ENCODE measurements at regions not wholly inside any gene's neighbourhood (a gene's known extent, or its start where the extent isn't known, plus 50 kb on each side); places are given as distances from the start of the nearest gene placed in this dataset.
A peak's percentile ranks its signal among the peaks of the same experiment; 100 is the strongest.

DNA sequence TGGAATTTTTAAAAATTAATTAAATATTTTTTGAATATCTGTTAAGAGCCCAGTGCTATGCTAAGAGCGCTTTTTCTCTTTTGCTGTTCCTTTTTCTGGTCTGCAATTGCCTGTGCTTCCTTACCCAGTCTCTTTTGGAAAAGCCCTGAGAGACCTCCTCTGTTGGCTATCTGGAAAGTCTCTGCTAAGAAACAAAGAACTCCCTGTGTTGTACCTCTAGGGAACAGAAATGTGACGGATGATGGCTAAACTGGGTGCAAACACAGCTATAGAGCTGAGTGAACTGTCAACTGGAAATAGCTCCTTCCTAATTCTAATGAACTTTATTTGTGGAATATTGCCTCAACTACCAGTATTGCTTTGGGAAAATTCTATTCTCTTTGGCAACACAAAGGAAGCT, 261.6 kb upstream of the NOVA1 start:
- intact Hi-C loops (cut with DNase I): no loop called here
- H3K4me1 ChIP-seq: no peaks in the 10 kb centered on the region
- DNase-seq: no peak

DNA sequence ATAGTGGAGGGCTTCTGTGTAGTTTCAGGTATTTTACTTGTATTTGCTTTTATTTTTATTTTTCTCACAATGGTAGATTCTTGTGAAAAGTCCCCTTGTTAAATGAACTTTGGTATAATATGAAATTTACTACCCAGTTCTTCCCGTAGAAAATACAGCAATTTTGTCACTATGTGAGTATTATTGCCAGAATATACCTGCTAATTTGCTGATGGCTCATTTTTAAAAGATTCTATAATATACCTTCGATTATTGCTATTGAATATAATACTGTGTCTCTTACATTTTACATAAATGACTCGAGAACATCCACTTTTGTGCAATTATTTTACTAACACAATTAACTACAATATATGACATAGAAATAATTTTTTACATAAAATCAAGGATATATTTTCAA, 262.3 kb upstream of the NOVA1 start:
- Histone ChIP-seq H3K27ac (no peak overlapping the region), H3K4me1 (no peaks in the 10 kb centered on the region), H3K27me3 (no peaks in the 10 kb centered on the region), H3K9me3 (no peaks in the 10 kb centered on the region), H3K4me3 (no peak overlapping the region), H3K36me3 (no peaks in the 10 kb centered on the region)
- intact Hi-C loops (cut with DNase I): no loop called here
- ATAC-seq (no peak), DNase-seq (no peak)
- TF ChIP-seq, protein P1, sequence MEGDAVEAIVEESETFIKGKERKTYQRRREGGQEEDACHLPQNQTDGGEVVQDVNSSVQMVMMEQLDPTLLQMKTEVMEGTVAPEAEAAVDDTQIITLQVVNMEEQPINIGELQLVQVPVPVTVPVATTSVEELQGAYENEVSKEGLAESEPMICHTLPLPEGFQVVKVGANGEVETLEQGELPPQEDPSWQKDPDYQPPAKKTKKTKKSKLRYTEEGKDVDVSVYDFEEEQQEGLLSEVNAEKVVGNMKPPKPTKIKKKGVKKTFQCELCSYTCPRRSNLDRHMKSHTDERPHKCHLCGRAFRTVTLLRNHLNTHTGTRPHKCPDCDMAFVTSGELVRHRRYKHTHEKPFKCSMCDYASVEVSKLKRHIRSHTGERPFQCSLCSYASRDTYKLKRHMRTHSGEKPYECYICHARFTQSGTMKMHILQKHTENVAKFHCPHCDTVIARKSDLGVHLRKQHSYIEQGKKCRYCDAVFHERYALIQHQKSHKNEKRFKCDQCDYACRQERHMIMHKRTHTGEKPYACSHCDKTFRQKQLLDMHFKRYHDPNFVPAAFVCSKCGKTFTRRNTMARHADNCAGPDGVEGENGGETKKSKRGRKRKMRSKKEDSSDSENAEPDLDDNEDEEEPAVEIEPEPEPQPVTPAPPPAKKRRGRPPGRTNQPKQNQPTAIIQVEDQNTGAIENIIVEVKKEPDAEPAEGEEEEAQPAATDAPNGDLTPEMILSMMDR (IDR thresholded peaks at IDR 0.05): no peak

More for the DNA sequence above, 261.6 kb upstream of the NOVA1 start:
- Histone ChIP-seq H3K27me3 (no peaks in the 10 kb centered on the region), H3K4me3 (no peak overlapping the region), H3K9me3 (no peaks in the 10 kb centered on the region), H3K36me3 (no peaks in the 10 kb centered on the region), H3K27ac (no peak overlapping the region)
- ATAC-seq: no peak
- TF ChIP-seq, protein P1 (IDR thresholded peaks at IDR 0.05): no peak

DNA sequence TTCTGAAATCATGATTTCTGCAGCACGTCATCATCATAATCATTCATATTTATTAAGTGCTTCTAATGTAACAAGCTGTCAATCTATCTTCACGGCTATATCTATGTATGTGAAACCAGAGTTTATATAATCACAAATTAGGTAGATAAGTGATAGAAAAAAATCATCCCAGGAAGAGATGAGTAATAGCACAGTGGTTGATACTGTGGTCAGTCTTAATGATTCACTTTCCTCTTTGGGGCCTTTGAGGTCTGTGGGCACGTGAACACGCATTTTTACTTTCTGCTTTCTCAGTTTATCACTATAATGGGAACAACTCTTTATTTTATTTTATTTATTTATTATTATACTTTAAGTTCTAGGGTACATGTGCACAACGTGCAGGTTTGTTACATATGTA, 265.9 kb upstream of the NOVA1 start:
- no peak for DNase-seq
- H3K36me3 ChIP-seq: no peaks in the 10 kb centered on the region
- ATAC-seq: no peak
- H3K27me3 ChIP-seq: no peaks in the 10 kb centered on the region
- no peaks in the 10 kb centered on the region for H3K9me3 ChIP-seq
- no peak overlapping the region for H3K4me3 ChIP-seq
- intact Hi-C loops (cut with DNase I): no loop called here
- TF ChIP-seq, protein P1 (IDR thresholded peaks at IDR 0.05): no peak
- H3K27ac ChIP-seq: no peak overlapping the region
- H3K4me1 ChIP-seq: no peaks in the 10 kb centered on the region

DNA sequence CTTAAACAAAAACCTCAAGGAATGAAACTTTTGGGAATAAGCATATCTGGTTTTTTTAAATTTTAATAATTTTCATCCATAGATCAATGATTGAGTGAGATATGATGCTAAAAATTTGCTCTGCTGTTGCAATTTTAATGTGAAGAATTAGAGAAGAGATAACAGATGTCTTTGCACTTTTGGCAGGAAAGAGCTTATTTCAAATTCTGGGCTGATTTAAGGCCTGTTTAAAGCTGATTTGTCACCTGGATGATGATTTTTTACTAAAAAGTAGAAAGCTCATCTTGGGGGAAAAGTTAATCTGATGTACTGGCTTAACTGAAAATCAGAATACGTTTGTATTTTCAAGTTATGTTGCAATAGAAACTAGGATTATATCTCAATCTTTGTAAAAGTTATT, 268.9 kb upstream of the NOVA1 start:
- ATAC-seq (no peak), DNase-seq (no peak)
- Histone ChIP-seq H3K27ac (no peak overlapping the region), H3K4me1 (no peaks in the 10 kb centered on the region), H3K36me3 (no peaks in the 10 kb centered on the region), H3K9me3 (no peaks in the 10 kb centered on the region), H3K4me3 (no peak overlapping the region), H3K27me3 (no peaks in the 10 kb centered on the region)
- intact Hi-C loops (cut with DNase I): no loop called here
- TF ChIP-seq, protein P1 (IDR thresholded peaks at IDR 0.05): no peak

DNA sequence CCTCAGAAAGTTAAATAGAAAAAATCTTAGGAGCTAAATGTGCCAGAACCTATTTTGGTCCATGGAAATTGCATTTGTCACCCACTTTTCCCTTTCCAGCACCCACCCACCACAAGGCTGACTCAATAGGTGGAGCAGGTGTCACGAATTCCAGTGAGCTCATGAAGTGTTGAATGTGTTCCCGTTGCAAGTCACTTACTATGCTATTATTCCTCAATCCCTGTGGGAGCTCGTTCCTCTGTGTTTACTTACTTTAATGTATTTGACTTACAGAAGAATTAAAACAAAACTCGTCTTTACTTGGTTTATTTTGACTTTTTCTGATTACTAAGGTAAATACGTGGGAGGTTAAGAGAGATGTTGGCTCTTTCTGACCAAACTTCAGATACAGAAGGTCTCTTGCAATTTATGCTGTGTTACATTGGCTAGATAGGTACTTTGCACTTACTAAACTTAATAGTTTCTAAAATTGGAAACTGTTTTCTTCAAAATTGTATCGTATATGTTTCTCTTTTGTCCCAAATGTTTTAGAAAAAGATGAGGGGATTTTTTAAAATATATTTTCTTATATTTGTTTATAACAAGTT, 269.4 kb upstream of the NOVA1 start:
- ATAC-seq: peak; percentile 51
- no peaks in the 10 kb centered on the region for H3K9me3 ChIP-seq
- TF ChIP-seq, protein P1 (IDR thresholded peaks at IDR 0.05): no peak
- no peaks in the 10 kb centered on the region for H3K36me3 ChIP-seq
- no peak overlapping the region for H3K4me3 ChIP-seq
- intact Hi-C loops (cut with DNase I): no loop called here
- no peaks in the 10 kb centered on the region for H3K4me1 ChIP-seq
- DNase-seq: no peak
- H3K27me3 ChIP-seq: no peaks in the 10 kb centered on the region
- H3K27ac ChIP-seq: no peak overlapping the region

DNA sequence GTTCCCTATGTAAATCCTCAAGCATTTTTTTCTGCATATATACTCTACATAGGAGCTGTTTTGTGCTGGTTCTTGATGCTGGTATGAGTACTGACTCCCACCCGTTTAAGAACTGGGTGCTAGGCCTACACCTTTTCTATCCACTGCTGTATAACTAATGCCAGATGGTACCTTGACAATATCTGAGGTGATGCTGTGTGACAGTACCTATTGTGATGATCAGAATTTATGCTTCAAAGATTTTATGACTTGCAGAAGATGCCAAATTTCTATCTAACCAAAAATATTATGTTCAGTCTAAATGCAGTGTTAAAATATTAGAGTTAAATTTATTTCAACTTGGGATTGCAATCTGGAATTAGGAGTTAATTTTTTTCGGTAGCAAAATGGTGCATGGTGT, 272.3 kb upstream of the NOVA1 start:
- ATAC-seq (no peak), DNase-seq (no peak)
- Histone ChIP-seq H3K4me1 (no peaks in the 10 kb centered on the region), H3K4me3 (no peak overlapping the region), H3K27me3 (no peaks in the 10 kb centered on the region), H3K9me3 (no peaks in the 10 kb centered on the region), H3K27ac (no peak overlapping the region), H3K36me3 (no peaks in the 10 kb centered on the region)
- TF ChIP-seq, protein P1 (IDR thresholded peaks at IDR 0.05): no peak
- intact Hi-C loops (cut with DNase I): no loop called here
